Mucosa of descending colon (tissue), 3 donors: ENCODE measurements at regions not wholly inside any gene's neighbourhood (a gene's known extent, or its start where the extent isn't known, plus 50 kb on each side); places are given as distances from the start of the nearest gene placed in this dataset.
"Not testable (repeated sequence)": the region's sequence is repeated elsewhere in the genome, so short reads cannot be mapped to it uniquely, and the experiment has no call there.

Experiments
- ATAC-seq: fragments of 200-7000 bp; cut with Tn5 transposase; one replicate; pipeline ENCODE4 v1.9.1; 2020; ENCODE audit warnings: mild to moderate bottlenecking, moderate library complexity
- DNase-seq, 3 donors: peaks; one replicate each; pipeline ENCODE4 v3.0.0-alpha.2; 2020
- H3K36me3 ChIP-seq: fragments of 200-600 bp; one replicate; pipeline ENCODE4 v1.8.0; 2021; ENCODE audit warnings: low read depth, mild to moderate bottlenecking
- H3K4me1 ChIP-seq: fragments of 200-600 bp; one replicate; pipeline ENCODE4 v1.8.0; 2021; ENCODE audit warnings: low read depth, mild to moderate bottlenecking
- H3K4me3 ChIP-seq: fragments of 200-600 bp; one replicate; pipeline ENCODE4 v1.8.0; 2021; ENCODE audit warnings: mild to moderate bottlenecking
- H3K9me3 ChIP-seq: fragments of 200-600 bp; one replicate; pipeline ENCODE4 v1.8.0; 2021; ENCODE audit warnings: mild to moderate bottlenecking
- CTCF ChIP-seq: fragments of 200-600 bp; IDR thresholded peaks from one replicate; pipeline ENCODE4 v1.8.0; 2022; ENCODE audit warnings: antibody characterized with exemption, mild to moderate bottlenecking
- intact Hi-C, 2 donors: fragments of 100-400 bp; cut with DNase I in 1 of 2; cut with micrococcal nuclease in 1 of 2; formaldehyde crosslinking; loops; one replicate each; pipeline versions ENCODE4 v1.11.0 to v1.11.1; 2022; cut with DNase I, micrococcal nuclease
- donor health status: DM: no; HTN: no; CAD: no; lungs with moderate emphysema.
- donor health status: DM: no; HTN: no; CAD: no.
- donor health status: DM: no; HTN: yes; CAD: no.

DNA sequence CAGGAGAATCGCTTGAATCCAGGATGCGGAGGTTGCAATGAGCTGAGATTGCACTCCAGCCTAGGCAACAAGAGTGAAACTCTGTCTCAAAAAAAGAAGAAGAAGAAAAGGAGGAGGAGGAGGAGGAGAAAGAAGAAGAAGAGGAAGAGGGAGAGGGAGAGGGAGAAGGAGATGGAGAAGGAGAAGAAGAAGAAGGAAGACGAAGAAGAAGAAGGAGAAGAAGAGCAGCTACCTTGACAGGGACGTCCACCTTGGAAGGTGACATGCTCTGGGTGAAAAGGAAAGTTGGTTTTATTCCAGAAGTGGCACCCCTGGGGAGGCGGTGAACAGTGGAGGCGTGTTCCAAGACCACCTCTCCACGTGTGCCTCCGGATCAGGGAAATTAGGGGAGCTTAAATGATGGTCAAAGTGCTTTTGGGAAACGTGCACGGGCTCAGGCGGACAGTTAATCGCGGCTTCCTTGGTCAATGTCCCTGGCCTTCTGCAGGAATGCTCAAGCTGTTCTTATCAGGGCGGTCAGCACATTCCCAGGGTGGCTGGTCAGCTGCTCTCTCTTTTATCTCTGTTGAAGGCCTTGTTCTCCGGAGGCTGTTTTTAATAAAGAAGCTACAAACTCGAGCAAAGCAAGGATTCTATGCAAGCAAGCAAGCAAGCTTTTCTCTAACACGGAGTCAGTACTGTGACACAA, 78.9 kb upstream of the PEG3 start:
- intact Hi-C loops = no loop called here
- H3K9me3 ChIP-seq = peaks cover 62% of the 10 kb centered on the region
- H3K36me3 ChIP-seq = no peaks in the 10 kb centered on the region
- H3K4me3 ChIP-seq = no peak overlapping the region
- ATAC-seq (no peak), DNase-seq (no peak)
- no peak for TF ChIP-seq CTCF
- H3K4me1 ChIP-seq = no peaks in the 10 kb centered on the region

GRCh38 chr19:56926094-56926493, 85.6 kb upstream of the PEG3 start:
- DNase-seq, intact Hi-C loops, H3K4me3 ChIP-seq, H3K4me1 ChIP-seq, H3K36me3 ChIP-seq, ATAC-seq: not testable (repeated sequence)
- H3K9me3 ChIP-seq = peaks cover 80% of the 10 kb centered on the region

- peaks cover 75% of the 10 kb centered on the region for H3K9me3 ChIP-seq
- no peak overlapping the region for H3K4me3 ChIP-seq
- ATAC-seq = no peak
- TF ChIP-seq CTCF = no peak
- intact Hi-C loops = no loop called here
- no peaks in the 10 kb centered on the region for H3K4me1 ChIP-seq
- H3K36me3 ChIP-seq = no peaks in the 10 kb centered on the region
- DNase-seq = no peak
Measured at GRCh38 chr19:56927294-56927693, 86.8 kb upstream of the PEG3 start.

GRCh38 chr19:56927791-56928207, 87.3 kb upstream of the PEG3 start:
- peaks cover 75% of the 10 kb centered on the region for H3K9me3 ChIP-seq
- intact Hi-C loops = no loop called here

DNA sequence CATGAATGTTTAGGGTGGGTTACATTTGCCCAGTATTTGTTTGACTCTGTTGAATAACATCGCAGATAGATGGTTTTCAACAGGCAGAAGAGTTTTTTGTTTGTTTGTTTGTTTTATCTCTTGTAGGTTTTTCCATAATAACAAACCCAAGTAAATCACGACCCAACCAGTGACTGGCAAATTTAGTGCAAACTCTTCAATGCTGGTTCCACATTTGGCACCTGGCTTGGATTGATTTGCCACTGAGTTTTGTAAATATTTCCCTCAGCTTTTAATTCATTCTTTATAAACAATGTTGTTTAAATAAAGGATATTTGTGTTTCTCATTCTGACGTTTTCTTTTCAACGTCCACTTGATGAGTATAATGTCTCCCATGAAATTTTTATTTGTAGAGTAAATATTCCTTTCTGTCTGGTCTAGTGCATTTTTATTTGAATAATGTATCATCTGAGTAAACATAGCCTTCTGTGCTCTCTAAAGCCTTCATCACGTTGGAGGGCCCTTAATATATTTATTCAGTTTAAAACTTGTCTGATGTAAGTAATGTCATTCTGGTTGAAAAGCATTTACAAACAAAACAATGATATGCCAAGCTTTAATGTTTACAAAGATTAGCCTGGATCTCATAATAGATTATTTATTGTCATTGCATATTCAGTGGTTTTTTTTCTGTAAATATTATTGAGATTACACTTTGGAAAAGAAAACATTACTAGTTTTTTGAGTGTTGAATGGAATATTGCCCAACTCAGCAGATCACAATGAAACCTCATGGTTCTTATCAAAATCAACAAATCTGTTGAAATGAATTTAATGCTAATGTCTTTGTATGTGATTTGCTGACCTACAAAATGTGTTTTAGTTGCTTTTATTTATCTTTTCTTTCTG, 90.4 kb upstream of the PEG3 start:
- no peak for ATAC-seq
- no peak for DNase-seq
- intact Hi-C loops = no loop called here
- no peak overlapping the region for H3K4me3 ChIP-seq
- no peaks in the 10 kb centered on the region for H3K4me1 ChIP-seq
- H3K9me3 ChIP-seq = peaks cover 79% of the 10 kb centered on the region
- no peaks in the 10 kb centered on the region for H3K36me3 ChIP-seq
- no peak for TF ChIP-seq CTCF

More at GRCh38 chr19:56927791-56928207, 87.3 kb upstream of the PEG3 start:
- ATAC-seq = no peak
- no peak for TF ChIP-seq CTCF
- Histone ChIP-seq H3K36me3 (no peaks in the 10 kb centered on the region), H3K4me3 (no peak overlapping the region), H3K4me1 (no peaks in the 10 kb centered on the region)
- DNase-seq = no peak
